ENCODE measurements at regions not wholly inside any gene's neighbourhood (a gene's known extent, or its start where the extent isn't known, plus 50 kb on each side); places are given as distances from the start of the nearest gene placed in this dataset.
A peak's percentile ranks its signal among the peaks of the same experiment; 100 is the strongest.

DNA sequence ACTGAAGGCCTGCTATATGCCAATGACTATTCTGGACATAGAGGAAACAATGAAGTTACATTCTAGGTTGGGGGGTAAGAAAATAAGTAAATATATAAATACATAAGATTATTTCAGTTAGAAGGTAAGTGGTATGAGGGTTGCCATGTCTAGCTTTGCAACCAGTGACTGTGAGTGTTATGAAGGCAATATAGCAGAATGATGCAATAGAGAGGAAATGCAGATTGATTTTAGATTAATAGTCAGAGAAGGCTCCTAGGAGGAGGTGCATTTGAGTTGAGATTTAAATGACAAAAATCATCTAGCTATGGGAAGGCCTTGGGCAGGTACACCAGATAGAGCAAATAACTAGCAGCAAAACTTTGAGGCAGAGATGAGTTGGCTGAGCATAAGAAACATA, 243.2 kb downstream of the FBXO8 start:
- TF ChIP-seq, protein P1, sequence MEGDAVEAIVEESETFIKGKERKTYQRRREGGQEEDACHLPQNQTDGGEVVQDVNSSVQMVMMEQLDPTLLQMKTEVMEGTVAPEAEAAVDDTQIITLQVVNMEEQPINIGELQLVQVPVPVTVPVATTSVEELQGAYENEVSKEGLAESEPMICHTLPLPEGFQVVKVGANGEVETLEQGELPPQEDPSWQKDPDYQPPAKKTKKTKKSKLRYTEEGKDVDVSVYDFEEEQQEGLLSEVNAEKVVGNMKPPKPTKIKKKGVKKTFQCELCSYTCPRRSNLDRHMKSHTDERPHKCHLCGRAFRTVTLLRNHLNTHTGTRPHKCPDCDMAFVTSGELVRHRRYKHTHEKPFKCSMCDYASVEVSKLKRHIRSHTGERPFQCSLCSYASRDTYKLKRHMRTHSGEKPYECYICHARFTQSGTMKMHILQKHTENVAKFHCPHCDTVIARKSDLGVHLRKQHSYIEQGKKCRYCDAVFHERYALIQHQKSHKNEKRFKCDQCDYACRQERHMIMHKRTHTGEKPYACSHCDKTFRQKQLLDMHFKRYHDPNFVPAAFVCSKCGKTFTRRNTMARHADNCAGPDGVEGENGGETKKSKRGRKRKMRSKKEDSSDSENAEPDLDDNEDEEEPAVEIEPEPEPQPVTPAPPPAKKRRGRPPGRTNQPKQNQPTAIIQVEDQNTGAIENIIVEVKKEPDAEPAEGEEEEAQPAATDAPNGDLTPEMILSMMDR (conservative IDR thresholded peaks at IDR 0.05; ENCODE audit: low read length): no peak
- DNase-seq (ENCODE audit: low read depth): no peak
- H3K4me3 ChIP-seq (ENCODE audit: low read length): no peak overlapping the region

DNA sequence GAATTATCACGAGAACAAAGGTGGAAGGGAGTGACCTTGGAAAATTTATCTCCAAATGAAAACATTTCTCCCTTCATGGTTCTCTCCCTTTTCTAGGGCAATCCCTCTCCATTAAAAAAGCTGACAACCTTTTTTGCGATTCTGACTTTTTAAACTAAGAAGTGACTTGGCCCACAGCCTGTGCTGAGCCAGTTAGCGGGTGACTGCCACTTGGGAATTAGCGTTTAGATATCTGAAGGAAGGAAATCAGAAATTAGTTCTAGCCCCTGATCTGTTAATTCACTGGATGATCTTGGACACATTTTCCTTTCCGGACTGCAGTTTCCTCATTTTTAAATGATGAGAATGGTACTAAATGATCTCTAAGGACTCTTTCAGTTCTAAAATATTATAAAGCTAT, 245.0 kb downstream of the FBXO8 start:
- TF ChIP-seq, protein P1 (conservative IDR thresholded peaks at IDR 0.05; ENCODE audit: low read length): no peak
- no peak overlapping the region for H3K4me3 ChIP-seq (ENCODE audit: low read length)
- no peak for DNase-seq (ENCODE audit: low read depth)

DNA sequence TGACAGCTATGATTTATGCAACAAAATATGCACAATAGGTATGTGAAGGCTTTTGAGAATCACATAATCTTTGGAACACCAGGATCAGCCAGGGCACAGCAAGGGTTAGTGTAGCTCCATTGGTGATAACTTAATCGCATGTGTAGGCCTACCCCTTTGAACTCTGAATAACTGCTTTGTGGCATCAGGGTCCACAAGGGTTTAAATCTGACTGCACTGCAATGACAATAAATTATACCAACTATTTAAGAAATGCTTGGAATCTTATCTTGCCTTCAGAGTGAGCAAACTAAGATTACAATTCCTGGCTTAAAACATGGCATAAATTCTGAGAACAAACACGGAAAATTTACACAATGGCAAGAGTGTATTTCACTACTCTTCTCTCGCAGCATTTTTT, 245.8 kb downstream of the FBXO8 start:
- TF ChIP-seq, protein P1 (conservative IDR thresholded peaks at IDR 0.05; ENCODE audit: low read length): no peak
- DNase-seq (ENCODE audit: low read depth): peak; percentile 8
- no peak overlapping the region for H3K4me3 ChIP-seq (ENCODE audit: low read length)

DNA sequence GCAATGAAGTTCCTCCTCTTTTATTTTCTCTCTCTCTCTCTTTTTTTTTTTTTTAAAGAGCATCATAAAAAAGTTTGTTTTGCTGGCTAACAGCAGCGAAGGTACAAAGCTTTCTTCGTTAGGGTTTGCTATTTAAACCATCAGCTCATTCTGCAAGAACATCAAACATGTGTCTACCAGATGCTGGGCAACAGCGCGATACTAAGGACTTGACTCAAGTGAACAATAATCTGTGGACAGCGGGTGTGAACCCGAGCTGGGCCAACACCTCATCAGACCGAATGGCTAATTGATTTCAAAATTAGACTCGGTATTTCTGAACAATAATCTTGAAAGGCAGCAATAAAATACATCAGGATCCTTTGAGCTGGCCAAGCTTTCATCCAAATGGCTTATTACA, 246.4 kb downstream of the FBXO8 start:
- TF ChIP-seq, protein P1 (conservative IDR thresholded peaks at IDR 0.05; ENCODE audit: low read length): no peak
- peak; percentile 61 for DNase-seq (ENCODE audit: low read depth)

DNA sequence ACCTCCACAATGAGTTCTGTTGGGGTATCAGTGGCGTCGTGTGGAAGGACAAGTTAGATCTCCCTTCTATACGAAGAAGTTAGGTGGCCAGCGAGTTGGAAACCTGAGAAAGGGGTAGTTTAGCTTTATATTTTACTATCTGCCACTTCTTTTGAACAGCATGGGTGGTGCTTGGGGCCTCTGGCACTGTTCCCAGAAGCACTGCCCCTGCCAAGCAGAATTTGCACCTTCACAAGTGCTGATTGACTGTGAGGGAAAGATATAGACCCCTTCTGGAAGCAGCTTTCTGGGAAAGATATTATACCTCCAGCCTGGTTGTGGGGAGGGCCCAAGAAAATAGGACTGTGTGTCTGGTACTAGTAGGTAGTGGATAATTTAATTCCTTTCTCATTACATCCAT, 246.9 kb downstream of the FBXO8 start:
- no peak overlapping the region for H3K4me3 ChIP-seq (ENCODE audit: low read length)
- DNase-seq (ENCODE audit: low read depth): no peak
- TF ChIP-seq, protein P1 (conservative IDR thresholded peaks at IDR 0.05; ENCODE audit: low read length): no peak

More for the DNA sequence above, 246.4 kb downstream of the FBXO8 start:
- no peak overlapping the region for H3K4me3 ChIP-seq (ENCODE audit: low read length)

DNA sequence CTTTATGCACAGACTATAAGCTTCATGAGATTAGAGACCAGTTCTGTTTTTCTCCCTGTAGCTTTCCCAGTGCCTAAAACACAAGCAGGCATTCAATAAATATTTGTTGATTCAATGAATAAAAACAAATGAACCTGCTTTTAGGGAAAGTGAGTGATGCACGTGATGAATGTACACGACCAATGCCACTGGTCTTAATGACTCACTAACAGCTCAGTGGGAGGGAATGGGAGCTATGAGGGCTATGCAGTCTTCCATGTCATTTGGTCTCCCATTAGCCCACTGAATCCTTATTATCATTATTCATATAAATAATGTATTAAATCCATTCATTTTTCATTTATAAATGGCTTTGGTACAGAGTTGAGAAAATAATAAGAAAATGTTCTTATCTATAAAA, 247.4 kb downstream of the FBXO8 start:
- no peak overlapping the region for H3K4me3 ChIP-seq (ENCODE audit: low read length)
- no peak for DNase-seq (ENCODE audit: low read depth)
- TF ChIP-seq, protein P1 (conservative IDR thresholded peaks at IDR 0.05; ENCODE audit: low read length): no peak

DNA sequence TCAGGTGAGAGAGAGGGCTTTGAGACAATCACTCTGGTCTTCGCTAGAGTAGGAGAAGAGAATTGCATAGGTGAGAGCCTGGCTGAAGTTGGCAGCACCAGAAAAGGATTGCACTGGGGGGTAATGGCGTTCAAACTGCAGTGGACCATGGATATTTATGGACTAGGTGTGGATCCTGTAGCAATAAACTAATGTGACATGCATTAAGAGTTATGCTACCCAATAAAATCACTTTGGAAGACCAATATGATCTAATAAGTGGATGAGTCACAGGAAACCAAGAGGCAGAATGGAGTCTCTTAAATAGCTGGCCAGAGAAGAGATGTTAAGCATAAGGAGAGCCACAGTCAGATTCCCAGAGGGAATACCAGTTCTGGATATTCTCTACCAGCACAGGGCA, 259.8 kb downstream of the FBXO8 start:
- H3K4me3 ChIP-seq (ENCODE audit: low read length): no peak overlapping the region
- TF ChIP-seq, protein P1 (conservative IDR thresholded peaks at IDR 0.05; ENCODE audit: low read length): no peak
- DNase-seq (ENCODE audit: low read depth): no peak
